Stimulated activated CD4-positive, alpha-beta T cell treated with anti-CD3 and anti-CD28 coated beads, Interleukin-1b, Interleukin-23, amount 100 ng/mL, for 48 hours (primary cell): ENCODE measurements at regions not wholly inside any gene's neighbourhood (a gene's known extent, or its start where the extent isn't known, plus 50 kb on each side); places are given as distances from the start of the nearest gene placed in this dataset.

ENCODE experiments used
- DNase-seq: peaks from one replicate; pipeline ENCODE4 v3.0.0-alpha.2; 2020

DNA sequence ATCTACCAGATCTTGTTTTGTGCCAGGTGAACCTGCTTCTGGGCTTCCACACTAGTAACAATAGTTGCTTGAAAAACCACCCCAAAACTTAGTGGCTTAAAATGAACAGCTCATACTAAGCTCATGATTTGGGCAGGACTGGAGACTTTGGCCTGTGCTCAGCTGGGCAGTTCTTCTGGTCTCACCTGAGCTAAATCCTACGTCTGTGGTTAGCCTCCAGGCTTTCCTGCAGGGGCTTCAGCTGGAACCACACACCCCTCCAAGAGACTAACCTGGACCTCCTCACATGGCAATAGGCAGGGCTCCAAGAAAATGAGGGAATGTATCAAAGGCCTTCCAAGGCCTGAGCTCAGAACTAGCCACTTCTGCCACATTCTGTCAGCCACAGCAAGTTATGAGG lies 144.1 kb downstream of the CD8B2 start:
- DNase-seq, result no peak

DNA sequence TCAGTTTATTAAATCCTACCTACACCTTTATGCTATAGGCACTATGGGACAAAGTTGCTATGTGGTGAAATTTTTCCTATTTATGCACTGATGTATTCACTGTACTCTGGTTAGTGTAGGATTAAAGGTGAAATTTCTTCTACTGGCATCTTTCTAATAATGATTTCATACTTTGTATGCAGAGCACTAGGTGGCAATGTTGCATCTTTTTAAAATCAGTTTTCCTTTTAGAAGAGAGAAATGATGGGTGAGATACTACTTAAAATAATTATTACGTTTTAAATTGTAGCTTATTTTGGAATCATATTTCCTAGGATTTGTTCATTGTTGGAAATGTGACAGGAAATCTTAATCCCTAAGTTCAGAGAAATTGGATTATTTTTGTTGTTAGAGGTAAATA lies 150.9 kb downstream of the CD8B2 start:
- DNase-seq, result no peak

GRCh38 chr2:106638580-106638979 lies 151.4 kb downstream of the CD8B2 start:
- DNase-seq, result no peak

DNA sequence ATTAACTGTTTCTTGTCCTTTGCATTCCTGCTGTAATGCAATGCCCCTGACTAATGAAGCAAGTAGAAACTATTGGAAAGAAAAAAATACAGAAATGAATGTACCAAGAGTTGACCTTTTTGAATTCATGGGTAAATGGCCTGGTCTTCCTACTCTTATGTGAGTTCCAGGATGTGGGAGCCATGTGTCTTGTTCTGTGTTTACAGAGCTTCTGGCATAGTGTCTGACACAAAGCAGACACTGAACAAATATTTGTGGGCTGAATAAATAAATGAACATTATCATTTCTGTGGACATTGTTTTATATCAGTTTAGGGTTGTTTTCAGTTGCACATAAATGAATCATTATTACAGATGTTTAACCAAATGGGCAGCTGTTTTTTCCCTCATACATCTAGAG lies 155.5 kb downstream of the CD8B2 start:
- DNase-seq, result no peak

DNA sequence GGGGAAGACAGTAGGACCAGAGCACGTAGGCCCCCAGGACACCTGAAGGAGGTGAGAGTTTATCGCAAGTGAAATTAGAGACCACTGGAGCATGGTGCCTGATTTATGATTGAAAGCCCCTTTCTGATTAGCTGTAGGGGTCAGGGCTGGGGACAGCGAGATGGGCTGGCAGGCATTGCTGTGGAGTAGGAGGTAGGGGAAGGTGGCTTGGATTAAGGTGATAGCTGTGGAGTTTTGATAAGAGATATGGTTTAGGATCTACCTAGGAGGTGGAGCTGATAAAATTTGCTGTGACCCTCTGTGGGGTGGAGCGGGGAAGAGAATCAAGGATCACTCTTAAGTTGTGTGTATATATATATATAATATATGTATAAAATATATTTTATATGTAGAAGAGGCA lies 157.5 kb downstream of the CD8B2 start:
- DNase-seq, result no peak

- no peak for DNase-seq
Measured at GRCh38 chr2:106646605-106647004, 159.4 kb downstream of the CD8B2 start.

DNA sequence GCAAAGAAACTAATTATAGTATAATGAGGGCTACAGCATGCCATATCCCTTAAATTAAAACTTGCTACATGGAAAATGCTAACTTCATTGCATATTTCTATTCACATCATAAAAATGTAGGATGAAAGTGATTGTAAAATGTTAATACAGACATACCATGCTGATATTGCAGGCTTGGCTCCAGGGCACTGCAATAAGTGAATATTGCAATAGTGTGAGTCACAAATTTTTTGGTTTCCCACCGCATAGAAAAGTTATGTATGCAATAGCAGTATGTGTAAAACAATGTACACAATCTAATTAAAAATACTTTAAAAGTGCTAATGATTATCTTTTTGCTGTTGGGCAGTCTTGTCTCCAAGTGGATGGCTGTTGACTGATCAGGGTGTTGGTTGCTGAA lies 162.1 kb downstream of the CD8B2 start:
- DNase-seq, result no peak

GRCh38 chr2:106653465-106653864 lies 166.3 kb downstream of the CD8B2 start:
- DNase-seq, result no peak

DNA sequence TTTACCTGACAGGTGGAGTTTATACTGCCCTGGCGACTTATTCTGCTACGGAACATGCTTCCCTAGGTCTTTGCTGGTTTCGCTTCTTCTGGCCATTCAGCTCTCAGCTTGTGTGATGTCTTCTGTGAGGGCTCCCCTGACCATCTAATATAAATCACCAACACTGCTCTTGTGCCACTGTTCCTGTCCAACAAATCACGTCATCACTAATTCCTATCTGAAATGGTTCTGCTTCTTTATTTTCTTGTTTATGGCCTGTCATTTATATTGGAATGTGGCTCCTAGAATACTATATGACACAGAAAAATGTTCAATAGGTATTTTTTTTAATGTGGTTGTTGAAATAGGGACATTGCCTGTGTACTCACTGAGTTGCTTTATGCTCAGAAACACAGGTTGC lies 171.5 kb downstream of the CD8B2 start:
- no peak for DNase-seq

DNA sequence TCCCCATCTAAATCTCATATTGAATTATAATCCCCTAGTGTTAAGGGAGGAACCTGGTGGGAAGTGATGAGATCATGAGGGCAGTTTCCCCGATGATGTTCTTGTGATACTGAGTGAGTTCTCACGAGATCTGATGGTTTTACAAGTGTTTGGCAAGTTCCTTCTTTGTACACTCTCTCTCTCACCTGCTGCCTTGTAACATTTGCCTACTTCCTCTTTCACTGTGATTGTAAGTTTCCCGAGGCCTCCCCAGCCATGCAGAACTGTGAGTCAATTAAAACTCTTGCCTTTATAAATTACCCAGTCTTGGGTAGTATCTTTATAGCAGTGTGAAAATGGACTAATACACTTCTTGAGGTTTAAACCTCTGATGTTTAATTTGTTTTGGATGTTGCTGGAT lies 177.5 kb downstream of the CD8B2 start:
- DNase-seq, result no peak

GRCh38 chr2:106667478-106668070 lies 180.4 kb downstream of the CD8B2 start:
- DNase-seq, result no peak

GRCh38 chr2:106685180-106685897 lies 198.2 kb downstream of the CD8B2 start:
- DNase-seq, result no peak

- DNase-seq, result no peak
Measured at GRCh38 chr2:106686814-106687213, 199.2 kb downstream of the ST6GAL2 start.

DNA sequence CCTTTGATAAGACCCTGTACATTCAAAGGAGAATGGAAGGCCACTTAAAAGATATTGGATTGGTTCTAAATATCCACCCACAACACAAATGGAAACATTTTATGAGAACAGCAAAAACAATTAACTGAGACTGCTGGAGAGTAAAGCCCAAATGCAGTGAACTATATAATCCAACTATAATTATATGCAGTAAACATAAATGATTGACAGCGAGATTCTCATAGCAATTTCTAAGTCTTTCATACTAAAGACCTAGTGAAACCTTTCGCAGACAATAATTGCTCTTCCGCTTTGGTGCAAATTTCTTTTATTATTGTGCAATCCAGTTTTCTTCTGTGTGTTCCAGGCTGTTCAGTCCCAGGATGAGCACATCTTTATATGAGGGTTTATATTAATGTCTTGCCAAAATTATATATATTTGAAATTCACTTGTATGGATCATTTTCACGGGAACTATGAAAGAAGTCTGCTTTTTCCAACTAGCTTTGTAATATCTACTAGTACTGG lies 190.9 kb downstream of the ST6GAL2 start:
- no peak for DNase-seq

DNA sequence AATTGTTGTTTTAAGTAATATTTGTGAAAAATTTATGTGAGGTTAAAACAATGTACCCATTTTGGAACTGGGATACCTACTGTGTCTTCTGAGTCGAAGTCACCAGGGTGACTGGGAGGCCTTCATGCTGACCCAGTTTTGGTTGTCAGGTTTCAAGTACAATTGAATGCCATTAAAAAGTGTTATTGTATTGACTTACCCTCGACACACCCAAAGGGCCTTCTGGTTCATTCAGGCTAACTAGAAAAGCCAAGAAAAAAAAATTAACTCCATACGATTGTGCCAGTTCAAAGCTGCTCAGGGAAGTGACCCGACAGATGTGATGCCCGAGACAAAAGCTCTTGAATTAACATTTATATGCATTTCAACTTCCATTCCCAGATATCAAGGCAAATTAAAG lies 190.0 kb downstream of the ST6GAL2 start:
- DNase-seq, result no peak

- no peak for DNase-seq
Measured at GRCh38 chr2:106700616-106701015, 185.4 kb downstream of the ST6GAL2 start.

- no peak for DNase-seq
Measured at GRCh38 chr2:106701203-106702022, 184.6 kb downstream of the ST6GAL2 start.

GRCh38 chr2:106703161-106703560 lies 182.8 kb downstream of the ST6GAL2 start:
- no peak for DNase-seq

- no peak for DNase-seq
Measured at GRCh38 chr2:106704798-106705197, 181.2 kb downstream of the ST6GAL2 start.

- DNase-seq, result no peak
Measured at GRCh38 chr2:106705877-106706276, 180.1 kb downstream of the ST6GAL2 start.

- no peak for DNase-seq
Measured at GRCh38 chr2:106706283-106706682, 179.7 kb downstream of the ST6GAL2 start.

- DNase-seq, result no peak
Measured at GRCh38 chr2:106708209-106708608, 177.8 kb downstream of the ST6GAL2 start.

- no peak for DNase-seq
Measured at GRCh38 chr2:106709229-106709628, 176.7 kb downstream of the ST6GAL2 start.

DNA sequence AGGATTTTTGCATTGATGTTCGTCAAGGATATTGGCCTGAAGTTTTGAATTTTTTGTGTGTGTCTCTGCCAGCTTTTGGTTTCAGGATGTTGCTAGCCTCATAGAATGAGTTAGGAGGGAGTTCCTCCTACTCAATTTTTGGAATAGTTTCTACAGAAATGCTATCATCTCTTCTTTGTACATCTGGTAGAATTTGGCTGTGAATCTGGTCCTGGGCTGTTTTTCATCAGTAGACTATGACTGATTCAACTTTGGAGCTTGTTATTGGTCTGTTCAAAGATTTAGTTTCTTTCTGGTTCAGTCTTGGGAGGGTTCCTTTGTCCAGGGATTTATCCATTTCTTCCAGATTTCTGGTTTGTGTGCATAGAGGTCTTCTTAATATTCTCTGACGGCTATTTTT lies 166.7 kb downstream of the ST6GAL2 start:
- DNase-seq, result no peak
